GM10266 (cell line): ENCODE measurements at regions not wholly inside any gene's neighbourhood (a gene's known extent, or its start where the extent isn't known, plus 50 kb on each side); places are given as distances from the start of the nearest gene placed in this dataset.

Source experiments
- DNase-seq: peaks from one replicate; pipeline ENCODE4 v3.0.0; 2012; ENCODE audit errors: extremely low spot score
- CTCF ChIP-seq: IDR thresholded peaks from 2 replicates; pipeline ENCODE4 v1.5.1; 2012; ENCODE audit warnings: mild to moderate bottlenecking, low read depth; ENCODE audit not compliant: control insufficient read depth, insufficient read depth; ENCODE audit errors: missing control alignments

GRCh38 chrX:95332530-95332929, 1352.1 kb upstream of the DIAPH2 start:
- TF ChIP-seq CTCF: no peak
- no peak for DNase-seq

GRCh38 chrX:95346856-95347255, 1337.8 kb upstream of the DIAPH2 start:
- DNase-seq: no peak

GRCh38 chrX:95350774-95351488, 1333.7 kb upstream of the DIAPH2 start:
- TF ChIP-seq CTCF: no peak
- no peak for DNase-seq

More at GRCh38 chrX:95346856-95347255, 1337.8 kb upstream of the DIAPH2 start:
- TF ChIP-seq CTCF: no peak

- no peak for TF ChIP-seq CTCF
These were observed 1317.4 kb upstream of the DIAPH2 start for GRCh38 chrX:95367286-95367685.

GRCh38 chrX:95382799-95383198, 1301.8 kb upstream of the DIAPH2 start:
- DNase-seq: no peak
- no peak for TF ChIP-seq CTCF

More at GRCh38 chrX:95367286-95367685, 1317.4 kb upstream of the DIAPH2 start:
- no peak for DNase-seq

- no peak for DNase-seq
- no peak for TF ChIP-seq CTCF
These were observed 1300.9 kb upstream of the DIAPH2 start for GRCh38 chrX:95383778-95384177.

GRCh38 chrX:95427389-95427788, 1257.3 kb upstream of the DIAPH2 start:
- no peak for DNase-seq
- TF ChIP-seq CTCF: no peak
